GM12878 (cell line): ENCODE measurements at regions not wholly inside any gene's neighbourhood (a gene's known extent, or its start where the extent isn't known, plus 50 kb on each side); places are given as distances from the start of the nearest gene placed in this dataset.

Source experiments
- ATAC-seq: fragments of 200-7000 bp; cut with Tn5 transposase; 3 replicates; pipeline ENCODE4 v1.9.1; 2020; ENCODE audit warnings: mild to moderate bottlenecking, moderate library complexity
- BruUV-seq: library from RNA; stranded (reverse); fragments of 400-500 nt; replicated peaks from 2 replicates; lab custom pipeline; 2021; lab: Mats Ljungman, UMichigan
- CTCF ChIA-PET: fragments of 300-600 bp; sonication (Branson Sonifier 250); formaldehyde crosslinking; extraction: SDS; loops from one replicate; lab custom pipeline; 2021; ENCODE audit warnings: inconsistent platforms; lab: Yijun Ruan, JAX
- POLR2A ChIA-PET: fragments of 350-600 bp; formaldehyde crosslinking; extraction: SDS; loops from one replicate; lab custom pipeline; 2021; ENCODE audit warnings: inconsistent platforms; lab: Charles Lee
- RAD21 ChIA-PET: fragments of 300-600 bp; sonication (Branson Sonifier 250); formaldehyde crosslinking; loops from one replicate; lab custom pipeline; 2023; ENCODE audit warnings: antibody characterized with exemption; ENCODE audit not compliant: unreplicated experiment; lab: Charles Lee
- SMC1A ChIA-PET: fragments of 300-600 bp; sonication (Branson Sonifier 250); formaldehyde crosslinking; loops from one replicate; lab custom pipeline; 2023; ENCODE audit not compliant: unreplicated experiment, uncharacterized antibody; lab: Charles Lee
- DNase-seq: peaks from one replicate; pipeline ENCODE4 v3.0.0-alpha.2; 2011; ENCODE audit warnings: low read depth, low spot score
- FAIRE-seq: peaks from 3 replicates; lab custom pipeline; 2011; peaks lifted over from hg19 to GRCh38; lab: Jason Lieb, UNC
- H2AFZ ChIP-seq: 2 replicates; pipeline ENCODE4 v1.6.0; 2011; ENCODE audit warnings: low read depth, low read length, control low read depth; ENCODE audit not compliant: control insufficient read depth
- H3K27ac ChIP-seq: 2 replicates; pipeline ENCODE4 v1.5.1; 2011; ENCODE audit warnings: control low read depth; ENCODE audit not compliant: control insufficient read depth, insufficient read depth
- H3K27me3 ChIP-seq, 2 experiments: replicated peaks in 1 of 2; 2 replicates each; pipeline versions ENCODE4 v1.6.0 to v1.6.1; 2011; ENCODE audit warnings: low read length in 1 of 2; ENCODE audit not compliant: control insufficient read depth in 2 of 2, insufficient read depth in 2 of 2
- H3K36me3 ChIP-seq, 2 experiments: 2 replicates each; pipeline ENCODE4 v1.5.1; 2011; ENCODE audit warnings: low read length in 1 of 2; ENCODE audit not compliant: control insufficient read depth in 2 of 2, insufficient read depth in 2 of 2
- H3K4me1 ChIP-seq: 2 replicates; pipeline ENCODE4 v1.6.1; 2011; ENCODE audit warnings: mild to moderate bottlenecking, low read length, moderate library complexity, mixed read lengths; ENCODE audit not compliant: control insufficient read depth, insufficient read depth
- H3K4me2 ChIP-seq: 2 replicates; pipeline ENCODE4 v1.6.0; 2011; ENCODE audit warnings: control low read depth; ENCODE audit not compliant: control insufficient read depth, insufficient read depth
- H3K4me3 ChIP-seq: fragments of 200-600 bp; sonication (generic); 2 replicates; pipeline ENCODE4 v1.5.1; 2016
- H3K79me2 ChIP-seq: 2 replicates; pipeline ENCODE4 v1.6.0; 2011; ENCODE audit warnings: low read length; ENCODE audit not compliant: control insufficient read depth, insufficient read depth
- H3K9ac ChIP-seq: 2 replicates; pipeline ENCODE4 v1.8.0; 2011; ENCODE audit warnings: low read length, control low read depth, mixed read lengths; ENCODE audit not compliant: control insufficient read depth, insufficient read depth
- H3K9me3 ChIP-seq: replicated peaks from 3 replicates; pipeline ENCODE4 v1.5.1; 2011; ENCODE audit warnings: mild to moderate bottlenecking, low read length; ENCODE audit not compliant: control insufficient read depth, insufficient read depth
- H4K20me1 ChIP-seq: 2 replicates; pipeline ENCODE4 v1.6.0; 2011; ENCODE audit not compliant: control insufficient read depth, insufficient read depth
- MEF2A ChIP-seq: IDR thresholded peaks from 2 replicates; pipeline ENCODE4 v1.6.1; 2011; ENCODE audit warnings: low read depth, mild to moderate bottlenecking, low read length, moderate library complexity; ENCODE audit not compliant: insufficient read depth
- MYB ChIP-seq: fragments of 150-350 bp; IDR thresholded peaks from 2 replicates; pipeline ENCODE4 v1.6.1; 2014; ENCODE audit warnings: mild to moderate bottlenecking, low read depth, low read length, borderline replicate concordance
- NFIC ChIP-seq: IDR thresholded peaks from 2 replicates; pipeline ENCODE4 v1.6.1; 2012; ENCODE audit warnings: low read depth, mild to moderate bottlenecking, inconsistent platforms, low read length, moderate library complexity
- NFYA ChIP-seq: IDR thresholded peaks from 2 replicates; pipeline ENCODE4 v1.6.1; 2011; ENCODE audit warnings: low read depth, mild to moderate bottlenecking, low read length, improper control_type of control experiment, borderline replicate concordance
- SIX5 ChIP-seq: IDR thresholded peaks from 2 replicates; pipeline ENCODE4 v1.6.1; 2011; ENCODE audit warnings: mild to moderate bottlenecking, low read depth, low read length, moderate library complexity; ENCODE audit not compliant: severe bottlenecking
- SREBF2 ChIP-seq: IDR thresholded peaks from 2 replicates; pipeline ENCODE4 v1.6.1; 2012; ENCODE audit warnings: mild to moderate bottlenecking, low read length
- TBL1XR1 ChIP-seq: IDR thresholded peaks from 2 replicates; pipeline ENCODE4 v1.6.1; 2012; ENCODE audit warnings: low read depth, low read length, improper control_type of control experiment
- whole genome bisulfite sequencing: methylation state at CpG from one replicate; pipeline ENCODE4 v1.1.6; 2016; ENCODE audit warnings: low lambda C conversion rate; ENCODE audit not compliant: insufficient replicate concordance, insufficient coverage; ENCODE audit errors: missing lambda C conversion rate; 5-methylcytosine and 5-hydroxymethylcytosine counted together
- in situ Hi-C: fragments of 300-500 bp; cut with MboI; formaldehyde crosslinking; loops from 9 replicates; pipeline ENCODE4 v1.14.3; 2018; ENCODE audit warnings: mixed read lengths
- intact Hi-C: fragments of 100-400 bp; cut with micrococcal nuclease; formaldehyde crosslinking; loops from one replicate; pipeline ENCODE4 v1.14.2; 2022; ENCODE audit not compliant: unreplicated experiment
- TF ChIP-seq, protein P1 (sequence below): fragments of 450-650 bp; IDR thresholded peaks from 2 replicates; pipeline ENCODE4 v1.6.1; 2017; ENCODE audit warnings: low read depth, mild to moderate bottlenecking, moderate library complexity
- TF ChIP-seq, protein P2 (sequence below): IDR thresholded peaks from 2 replicates; pipeline ENCODE4 v1.6.1; 2012; ENCODE audit warnings: low read depth, low read length, improper control_type of control experiment
- TF ChIP-seq, protein P3 (sequence below): fragments of 450-650 bp; IDR thresholded peaks from 2 replicates; pipeline ENCODE4 v1.6.1; 2016; ENCODE audit warnings: mild to moderate bottlenecking

- RAD21 ChIA-PET: no interaction called here
- Histone ChIP-seq H3K9me3 (no peaks in the 10 kb centered on the region; the same call in 2 of the 3 replicates), H3K9ac (no peak overlapping the region), H3K4me2 (no peak overlapping the region), H3K79me2 (no peaks in the 10 kb centered on the region), H2AFZ (no peak overlapping the region), H3K4me3 (no peak overlapping the region), H3K27me3 (no peaks in the 10 kb centered on the region), H3K36me3 (no peaks in the 10 kb centered on the region), H3K27ac (no peak overlapping the region), H4K20me1 (no peaks in the 10 kb centered on the region), H3K4me1 (no peaks in the 10 kb centered on the region)
- FAIRE-seq (no peak), DNase-seq (no peak), ATAC-seq (no peak)
- SMC1A ChIA-PET: interaction anchor here (0.5 to 0.8 kb wide), 2 partner anchors 33 to 318 kb away, joined by 3 to 4 read pairs; no protein-coding TSS in a partner anchor
- BruUV-seq: no TSS peak
- WGBS: 41% methylated on average over 5 of the region's 5 CpGs
- CTCF ChIA-PET: no interaction called here
- in situ Hi-C loops: no loop called here
- TF ChIP-seq, protein P1, sequence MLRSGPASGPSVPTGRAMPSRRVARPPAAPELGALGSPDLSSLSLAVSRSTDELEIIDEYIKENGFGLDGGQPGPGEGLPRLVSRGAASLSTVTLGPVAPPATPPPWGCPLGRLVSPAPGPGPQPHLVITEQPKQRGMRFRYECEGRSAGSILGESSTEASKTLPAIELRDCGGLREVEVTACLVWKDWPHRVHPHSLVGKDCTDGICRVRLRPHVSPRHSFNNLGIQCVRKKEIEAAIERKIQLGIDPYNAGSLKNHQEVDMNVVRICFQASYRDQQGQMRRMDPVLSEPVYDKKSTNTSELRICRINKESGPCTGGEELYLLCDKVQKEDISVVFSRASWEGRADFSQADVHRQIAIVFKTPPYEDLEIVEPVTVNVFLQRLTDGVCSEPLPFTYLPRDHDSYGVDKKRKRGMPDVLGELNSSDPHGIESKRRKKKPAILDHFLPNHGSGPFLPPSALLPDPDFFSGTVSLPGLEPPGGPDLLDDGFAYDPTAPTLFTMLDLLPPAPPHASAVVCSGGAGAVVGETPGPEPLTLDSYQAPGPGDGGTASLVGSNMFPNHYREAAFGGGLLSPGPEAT: no peak
- TF ChIP-seq, protein P2, sequence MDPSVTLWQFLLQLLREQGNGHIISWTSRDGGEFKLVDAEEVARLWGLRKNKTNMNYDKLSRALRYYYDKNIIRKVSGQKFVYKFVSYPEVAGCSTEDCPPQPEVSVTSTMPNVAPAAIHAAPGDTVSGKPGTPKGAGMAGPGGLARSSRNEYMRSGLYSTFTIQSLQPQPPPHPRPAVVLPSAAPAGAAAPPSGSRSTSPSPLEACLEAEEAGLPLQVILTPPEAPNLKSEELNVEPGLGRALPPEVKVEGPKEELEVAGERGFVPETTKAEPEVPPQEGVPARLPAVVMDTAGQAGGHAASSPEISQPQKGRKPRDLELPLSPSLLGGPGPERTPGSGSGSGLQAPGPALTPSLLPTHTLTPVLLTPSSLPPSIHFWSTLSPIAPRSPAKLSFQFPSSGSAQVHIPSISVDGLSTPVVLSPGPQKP: no peak
- intact Hi-C loops: no loop called here
- POLR2A ChIA-PET: no interaction called here
Observed at GRCh38 chr14:98594156-98594555, 677.8 kb downstream of the BCL11B start.

DNA sequence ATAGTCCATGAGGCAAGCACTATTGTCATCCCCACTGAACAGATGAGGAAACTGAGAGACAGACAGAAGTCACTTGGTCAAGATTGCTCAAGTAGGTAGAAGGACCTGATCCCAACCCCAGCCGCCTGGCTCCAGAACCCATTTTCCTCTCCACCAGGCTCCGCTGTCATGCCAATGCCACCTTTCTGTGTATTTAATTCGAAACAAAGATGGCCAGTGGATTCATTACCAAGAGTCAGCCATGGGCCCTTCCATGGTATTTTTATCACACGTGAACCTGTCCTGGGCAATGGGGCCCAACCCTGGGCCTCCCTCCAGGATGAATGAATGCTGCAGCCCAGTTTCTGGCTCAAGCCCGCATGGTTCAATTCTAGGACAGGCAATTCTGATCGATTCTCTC is 673.4 kb downstream of the BCL11B start:
- CTCF ChIA-PET: no interaction called here
- Histone ChIP-seq H3K4me3 (no peak overlapping the region), H3K9ac (no peak overlapping the region), H3K4me2 (no peak overlapping the region), H3K79me2 (no peaks in the 10 kb centered on the region), H3K27ac (no peak overlapping the region), H3K36me3 (no peaks in the 10 kb centered on the region), H2AFZ (no peak overlapping the region), H3K4me1 (no peaks in the 10 kb centered on the region), H4K20me1 (no peaks in the 10 kb centered on the region), H3K9me3 (no peaks in the 10 kb centered on the region; the same call in 2 of the 3 replicates), H3K27me3 (no peaks in the 10 kb centered on the region)
- in situ Hi-C loops (no loop called here), intact Hi-C loops (no loop called here)
- no TSS peak for BruUV-seq
- WGBS: 29% methylated on average over 6 of the region's 6 CpGs
- FAIRE-seq (no peak), ATAC-seq (no peak), DNase-seq (no peak)
- RAD21 ChIA-PET: no interaction called here
- TF ChIP-seq MYB (no peak), NFIC (no peak), NFYA (no peak), TBL1XR1 (no peak), SIX5 (no peak), MEF2A (no peak), SREBF2 (no peak)
- TF ChIP-seq, protein P3, sequence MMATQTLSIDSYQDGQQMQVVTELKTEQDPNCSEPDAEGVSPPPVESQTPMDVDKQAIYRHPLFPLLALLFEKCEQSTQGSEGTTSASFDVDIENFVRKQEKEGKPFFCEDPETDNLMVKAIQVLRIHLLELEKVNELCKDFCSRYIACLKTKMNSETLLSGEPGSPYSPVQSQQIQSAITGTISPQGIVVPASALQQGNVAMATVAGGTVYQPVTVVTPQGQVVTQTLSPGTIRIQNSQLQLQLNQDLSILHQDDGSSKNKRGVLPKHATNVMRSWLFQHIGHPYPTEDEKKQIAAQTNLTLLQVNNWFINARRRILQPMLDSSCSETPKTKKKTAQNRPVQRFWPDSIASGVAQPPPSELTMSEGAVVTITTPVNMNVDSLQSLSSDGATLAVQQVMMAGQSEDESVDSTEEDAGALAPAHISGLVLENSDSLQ: no peak
- SMC1A ChIA-PET: no interaction called here
- POLR2A ChIA-PET: no interaction called here
